Bronchial epithelial cell (primary cell): ENCODE measurements at regions not wholly inside any gene's neighbourhood (a gene's known extent, or its start where the extent isn't known, plus 50 kb on each side); places are given as distances from the start of the nearest gene placed in this dataset.

Experiments used
- DNase-seq: peaks from one replicate; pipeline ENCODE4 v3.0.0-alpha.2; 2010; ENCODE audit warnings: low read depth
- FAIRE-seq: peaks from 2 replicates; lab custom pipeline; 2011; peaks lifted over from hg19 to GRCh38; lab: Jason Lieb, UNC
- H3K27me3 ChIP-seq: 2 replicates; pipeline ENCODE4 v1.5.1; 2011; ENCODE audit warnings: low read length; ENCODE audit not compliant: control insufficient read depth, insufficient read depth
- H3K36me3 ChIP-seq: 2 replicates; pipeline ENCODE4 v1.5.1; 2011; ENCODE audit warnings: low read length; ENCODE audit not compliant: control insufficient read depth, insufficient read depth
- H3K4me3 ChIP-seq: 2 replicates; pipeline ENCODE4 v1.5.1; 2011; ENCODE audit warnings: mild to moderate bottlenecking, low read depth, low read length, control low read depth
- CTCF ChIP-seq: IDR thresholded peaks from 2 replicates; pipeline ENCODE4 v1.5.1; 2011; ENCODE audit warnings: mild to moderate bottlenecking, moderate library complexity, low read length, control low read depth, inconsistent platforms; ENCODE audit not compliant: insufficient read depth, severe bottlenecking

DNA sequence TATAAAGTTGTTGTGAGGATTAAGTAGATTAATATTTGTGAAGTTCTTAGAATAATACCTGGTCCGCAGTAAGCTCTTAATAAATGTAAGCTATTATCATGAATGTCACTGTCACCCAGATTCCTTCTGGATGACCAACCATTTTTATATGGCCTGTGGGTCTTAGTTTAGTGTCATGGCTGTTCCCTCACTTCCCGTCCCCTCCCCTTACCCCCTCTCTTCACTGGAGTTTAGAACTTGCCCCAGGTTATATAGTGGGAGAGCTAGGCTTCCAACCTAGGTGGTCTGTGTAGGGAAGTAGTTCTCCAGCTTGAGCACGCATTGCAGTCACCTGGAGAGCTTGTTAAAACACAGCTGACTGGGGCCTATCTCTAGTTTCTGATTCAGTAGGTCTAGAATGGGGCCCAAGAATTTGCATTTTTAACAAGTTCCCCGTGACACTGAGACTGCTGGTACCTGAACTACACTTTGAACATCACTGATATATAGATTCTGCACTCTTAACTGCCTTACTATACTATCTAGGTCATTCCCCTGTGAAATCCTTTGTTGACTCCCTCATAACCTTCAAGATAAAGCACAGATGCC lies 66.9 kb upstream of the PLAC1 start:
- FAIRE-seq (no peak), DNase-seq (no peak)
- H3K4me3 ChIP-seq: no peak overlapping the region
- no peak for TF ChIP-seq CTCF
- no peaks in the 10 kb centered on the region for H3K36me3 ChIP-seq
- H3K27me3 ChIP-seq: no peaks in the 10 kb centered on the region

- DNase-seq (no peak), FAIRE-seq (no peak)
- no peaks in the 10 kb centered on the region for H3K36me3 ChIP-seq
- H3K4me3 ChIP-seq: no peak overlapping the region
- TF ChIP-seq CTCF: no peak
- H3K27me3 ChIP-seq: no peaks in the 10 kb centered on the region
These were observed 63.7 kb upstream of the PLAC1 start for GRCh38 chrX:134721766-134722532.

DNA sequence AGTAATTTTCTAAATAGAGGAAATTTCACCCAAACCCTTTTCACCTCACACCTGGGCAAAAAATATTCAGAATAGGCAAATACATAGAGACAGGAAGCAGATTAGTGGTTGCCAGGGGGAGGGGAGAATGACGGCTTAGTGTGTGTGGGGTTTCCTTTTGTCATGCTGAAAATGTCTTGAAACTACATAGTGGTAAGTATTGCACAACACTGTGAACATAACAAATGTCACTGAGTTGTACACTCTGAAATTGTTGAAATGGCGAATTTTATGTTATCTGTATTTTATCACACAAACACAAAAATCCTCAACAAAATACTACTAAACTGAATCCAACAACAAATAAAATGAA lies 60.7 kb upstream of the PLAC1 start:
- no peak for FAIRE-seq
- DNase-seq: peak; percentile 46
- no peak for TF ChIP-seq CTCF
- no peaks in the 10 kb centered on the region for H3K36me3 ChIP-seq
- no peak overlapping the region for H3K4me3 ChIP-seq
- no peaks in the 10 kb centered on the region for H3K27me3 ChIP-seq

DNA sequence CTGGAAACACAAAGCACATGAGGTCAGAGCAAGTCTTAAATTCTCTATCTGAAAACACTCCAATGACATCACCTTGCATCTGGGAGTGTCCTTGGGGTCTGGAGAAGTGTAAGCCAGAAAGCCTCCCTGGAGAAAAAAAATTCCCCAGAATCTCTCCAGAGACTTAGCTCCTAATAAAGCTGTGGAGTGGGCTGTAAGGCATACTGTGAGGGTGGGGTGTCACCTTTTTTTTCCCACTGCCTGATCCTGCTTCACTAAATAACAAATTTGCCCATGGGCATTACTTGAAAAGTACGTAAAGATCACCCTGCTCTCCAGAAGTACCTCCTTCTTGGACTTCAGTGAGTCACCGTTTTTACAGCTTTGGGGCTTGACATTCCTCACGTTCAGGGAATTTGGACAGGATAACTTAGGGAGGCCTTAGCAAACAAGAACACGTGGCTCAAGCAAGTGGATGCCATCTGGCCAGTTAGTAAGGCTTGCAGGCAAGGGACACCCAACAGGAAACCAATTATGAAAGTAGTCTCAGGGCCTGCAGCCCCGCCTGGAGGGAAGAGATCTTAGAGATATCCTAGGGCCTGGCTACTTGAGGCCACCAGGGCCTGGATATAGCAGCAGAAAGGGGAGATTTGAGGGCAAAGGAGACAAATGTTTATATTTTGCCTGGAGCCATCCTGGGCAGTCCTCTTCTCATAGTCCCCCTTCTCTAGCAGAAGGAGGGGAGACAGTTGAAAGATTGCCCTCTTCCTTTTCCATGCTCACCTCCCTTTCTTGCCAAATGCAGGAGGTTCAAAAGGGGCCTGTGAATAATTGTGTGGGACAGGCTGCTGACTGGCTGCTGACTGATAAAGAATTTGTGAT lies 60.1 kb upstream of the PLAC1 start:
- Histone ChIP-seq H3K36me3 (no peaks in the 10 kb centered on the region), H3K27me3 (no peaks in the 10 kb centered on the region), H3K4me3 (no peak overlapping the region)
- FAIRE-seq (no peak), DNase-seq (peak; percentile 87)
- no peak for TF ChIP-seq CTCF

GRCh38 chrX:134717698-134718097 lies 59.4 kb upstream of the PLAC1 start:
- DNase-seq (no peak), FAIRE-seq (no peak)
- no peak overlapping the region for H3K4me3 ChIP-seq
- no peak for TF ChIP-seq CTCF
- H3K27me3 ChIP-seq: no peaks in the 10 kb centered on the region
- no peaks in the 10 kb centered on the region for H3K36me3 ChIP-seq
